NCI-H774 (cell line): ENCODE measurements at regions not wholly inside any gene's neighbourhood (a gene's known extent, or its start where the extent isn't known, plus 50 kb on each side); places are given as distances from the start of the nearest gene placed in this dataset.

Experiments
- DNase-seq: peaks from one replicate; lab custom pipeline; 2025; lab: John Stamatoyannopoulos, UW

- DNase-seq, result no peak
Measured at GRCh38 chr10:6342096-6342685, 139.5 kb downstream of the PFKFB3 start.

GRCh38 chr10:6343305-6344010, 140.7 kb downstream of the PFKFB3 start:
- DNase-seq, result no peak

GRCh38 chr10:6345404-6345803, 142.7 kb downstream of the PFKFB3 start:
- no peak for DNase-seq

- no peak for DNase-seq
Measured at GRCh38 chr10:6346631-6347030, 143.9 kb downstream of the PFKFB3 start.

- no peak for DNase-seq
Measured at GRCh38 chr10:6347391-6347951, 144.7 kb downstream of the PFKFB3 start.

GRCh38 chr10:6348096-6348874, 145.6 kb downstream of the PFKFB3 start:
- DNase-seq, result no peak

GRCh38 chr10:6349846-6350535, 147.3 kb downstream of the PFKFB3 start:
- DNase-seq, result no peak

- no peak for DNase-seq
Measured at GRCh38 chr10:6350609-6351008, 147.9 kb downstream of the PFKFB3 start.

GRCh38 chr10:6351495-6351894, 148.8 kb downstream of the PFKFB3 start:
- no peak for DNase-seq

- DNase-seq, result no peak
Measured at GRCh38 chr10:6353526-6353925, 150.8 kb downstream of the PFKFB3 start.

- no peak for DNase-seq
Measured at GRCh38 chr10:6354168-6354772, 151.5 kb downstream of the PFKFB3 start.

- no peak for DNase-seq
Measured at GRCh38 chr10:6356280-6356793, 153.6 kb downstream of the PFKFB3 start.

GRCh38 chr10:6361869-6362268, 159.1 kb downstream of the PFKFB3 start:
- no peak for DNase-seq

GRCh38 chr10:6362879-6363278, 160.1 kb downstream of the PFKFB3 start:
- no peak for DNase-seq

GRCh38 chr10:6363511-6363910, 160.8 kb downstream of the PFKFB3 start:
- DNase-seq, result no peak

GRCh38 chr10:6364283-6364682, 161.6 kb downstream of the PFKFB3 start:
- no peak for DNase-seq

GRCh38 chr10:6364893-6365292, 162.2 kb downstream of the PFKFB3 start:
- DNase-seq, result peak; percentile 6

- no peak for DNase-seq
Measured at GRCh38 chr10:6365384-6365783, 162.7 kb downstream of the PFKFB3 start.
